GM20431 (cell line): ENCODE measurements at regions not wholly inside any gene's neighbourhood (a gene's known extent, or its start where the extent isn't known, plus 50 kb on each side); places are given as distances from the start of the nearest gene placed in this dataset.

ENCODE experiments used
- in situ Hi-C: fragments of 300-500 bp; cut with MseI, MboI; formaldehyde crosslinking; loops from one replicate; pipeline ENCODE4 v1.15.0; 2020; ENCODE audit warnings: low sequenced_read_pairs; ENCODE audit not compliant: unreplicated experiment

DNA sequence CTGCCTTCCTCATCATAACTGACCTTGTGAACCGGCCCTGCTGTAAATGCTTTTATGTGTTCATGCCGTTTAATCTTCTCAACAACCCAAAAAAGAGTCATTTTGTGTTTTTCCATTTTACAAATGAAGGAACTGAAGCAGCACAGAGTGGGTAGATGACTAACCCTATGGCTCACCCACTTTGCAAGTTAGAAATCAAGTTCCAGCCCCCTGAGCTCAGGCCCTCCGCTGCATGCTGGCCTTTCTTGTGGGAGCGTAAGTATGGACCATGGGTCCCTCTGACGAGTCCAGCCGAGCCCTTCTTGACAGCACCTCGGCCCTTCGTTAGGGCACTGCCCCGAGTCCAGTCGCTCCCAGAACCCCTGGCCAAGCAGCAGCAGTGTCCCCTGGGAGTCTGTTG is 194.6 kb downstream of the GLI2 start:
- in situ Hi-C loops = no loop called here

DNA sequence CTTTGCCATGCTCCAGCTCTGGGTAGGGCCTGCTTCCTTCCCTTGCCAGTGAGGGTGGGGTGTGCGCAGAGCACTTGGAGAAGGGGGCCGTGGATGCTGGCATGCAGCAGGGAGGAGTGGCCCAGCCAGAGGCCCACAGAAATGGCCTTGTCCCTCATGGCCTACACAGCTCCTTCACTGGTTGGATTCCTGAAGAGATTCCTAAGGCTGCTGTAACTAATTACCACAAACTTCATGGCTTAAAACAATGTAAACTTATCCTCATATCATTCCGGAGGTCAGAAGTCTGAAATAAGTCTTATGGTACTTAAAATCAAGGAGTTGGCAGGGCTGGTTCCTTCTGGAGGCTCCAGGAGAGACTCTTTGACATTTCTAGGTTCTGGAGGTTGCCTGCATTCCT is 195.2 kb downstream of the GLI2 start:
- in situ Hi-C loops = no loop called here

DNA sequence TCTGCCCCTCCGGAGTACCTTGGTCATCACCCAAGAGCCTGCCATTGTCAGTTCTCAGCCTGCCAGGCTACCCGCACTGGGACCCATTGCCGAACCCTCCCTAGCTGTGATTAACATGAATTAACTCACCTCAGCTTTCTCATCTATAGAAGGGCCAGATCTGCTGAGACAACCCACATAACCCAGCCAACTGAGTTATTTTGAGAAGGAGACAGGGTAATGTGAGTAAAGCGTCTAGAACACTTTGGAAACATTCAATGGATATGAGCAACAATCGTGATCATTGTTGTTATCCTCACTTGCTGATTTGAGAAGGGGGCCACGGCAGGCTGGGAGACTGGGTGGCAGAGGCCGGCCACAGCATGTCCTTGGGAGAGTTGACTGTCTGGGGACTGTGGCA is 196.8 kb downstream of the GLI2 start:
- in situ Hi-C loops = no loop called here

DNA sequence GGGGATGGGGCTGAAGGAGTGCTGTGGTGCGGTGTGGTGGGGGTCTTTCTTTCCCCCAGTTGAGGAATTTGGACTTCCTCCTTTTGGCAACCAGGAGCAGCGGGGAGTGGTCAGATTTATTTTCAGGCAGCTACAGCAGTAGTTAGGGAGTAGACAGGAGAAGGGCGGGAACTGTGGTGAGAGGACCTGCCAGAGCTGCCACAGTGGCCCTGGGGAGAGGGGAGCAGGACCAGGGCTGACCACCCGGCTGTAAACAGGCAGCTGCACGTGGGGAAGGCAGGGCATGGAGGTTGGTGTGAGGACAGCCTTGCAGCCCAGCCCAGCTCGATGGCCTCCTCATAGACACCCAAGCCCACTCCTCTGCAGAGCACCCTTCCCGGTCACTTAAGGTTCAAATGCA is 197.2 kb downstream of the GLI2 start:
- in situ Hi-C loops = no loop called here

DNA sequence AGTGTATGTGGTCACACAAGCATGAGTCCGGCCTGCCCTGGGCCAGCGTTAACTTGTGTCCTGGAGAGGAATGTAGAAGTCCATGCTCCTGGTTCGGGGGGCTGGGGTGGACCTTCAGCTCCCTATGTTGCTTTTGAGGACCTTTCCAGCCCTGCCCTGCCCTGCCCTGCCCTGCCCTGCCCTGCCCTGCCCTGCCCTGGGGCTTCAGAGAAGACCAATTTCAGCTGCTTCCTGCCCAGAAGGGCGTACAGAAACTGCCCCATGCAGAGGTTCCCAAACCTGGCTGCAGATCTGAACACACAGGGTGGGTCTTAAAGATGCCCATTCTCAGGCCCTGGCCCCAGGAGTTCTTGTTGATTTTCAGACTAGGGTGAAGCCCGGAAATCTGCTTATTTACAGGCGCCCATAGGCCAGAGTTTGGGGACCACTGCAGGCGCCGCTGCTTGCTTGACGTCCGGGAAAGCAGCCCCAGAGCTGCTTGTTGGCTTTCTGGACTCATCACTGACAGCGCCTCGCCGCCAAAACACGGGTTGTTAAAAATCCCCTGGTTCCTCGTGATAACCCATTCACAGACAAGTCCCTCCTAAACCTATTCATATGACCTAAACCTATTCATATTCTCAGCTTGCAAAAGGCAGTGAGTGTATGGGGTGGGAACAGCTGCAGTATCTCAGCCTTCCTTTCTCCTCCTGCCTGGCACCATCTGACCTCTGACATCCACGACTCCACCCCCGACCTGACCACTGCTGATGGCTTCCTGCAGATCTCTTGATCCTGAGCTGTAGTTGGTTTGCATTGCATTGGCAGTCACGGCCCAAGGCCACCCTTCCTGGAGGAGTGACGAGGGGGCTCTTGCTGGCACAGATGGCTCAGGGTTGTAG is 198.3 kb downstream of the GLI2 start:
- in situ Hi-C loops = no loop called here

DNA sequence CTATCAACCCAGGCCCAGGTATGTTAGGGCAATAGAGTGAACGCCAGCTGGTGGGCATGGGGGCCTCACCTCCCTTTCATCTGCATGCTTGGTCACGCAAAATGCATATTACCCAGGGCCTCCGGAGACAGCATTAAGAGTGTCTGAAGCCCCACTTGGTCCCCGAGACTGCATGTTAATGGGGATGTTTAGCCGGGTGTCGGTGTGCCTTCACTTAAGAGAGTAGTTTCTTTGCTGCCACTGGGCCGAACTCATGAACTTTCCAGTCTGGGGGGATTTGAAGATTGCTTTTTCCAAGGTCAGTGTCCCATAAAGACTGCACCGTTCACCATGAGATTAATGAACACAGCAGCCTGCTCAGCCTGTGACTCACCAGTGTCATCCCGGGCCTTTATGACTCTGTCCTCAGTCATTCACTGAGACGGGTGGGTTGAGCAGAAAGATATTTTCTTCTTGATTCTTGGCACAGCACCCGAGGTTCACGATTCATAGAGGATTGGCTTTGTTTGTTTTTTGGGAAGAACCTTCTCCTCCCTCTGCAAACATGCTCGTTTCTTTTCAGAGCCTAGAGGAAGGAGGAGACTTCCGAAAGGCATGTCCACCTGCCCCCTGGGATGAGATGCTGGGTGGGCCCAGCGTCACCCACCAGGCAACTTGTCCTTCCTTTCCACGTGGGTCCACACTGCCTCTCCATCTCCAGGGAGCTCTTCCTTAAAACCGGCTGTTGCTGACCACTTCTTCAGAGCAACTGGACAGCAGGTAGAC is 199.1 kb downstream of the GLI2 start:
- in situ Hi-C loops = no loop called here

DNA sequence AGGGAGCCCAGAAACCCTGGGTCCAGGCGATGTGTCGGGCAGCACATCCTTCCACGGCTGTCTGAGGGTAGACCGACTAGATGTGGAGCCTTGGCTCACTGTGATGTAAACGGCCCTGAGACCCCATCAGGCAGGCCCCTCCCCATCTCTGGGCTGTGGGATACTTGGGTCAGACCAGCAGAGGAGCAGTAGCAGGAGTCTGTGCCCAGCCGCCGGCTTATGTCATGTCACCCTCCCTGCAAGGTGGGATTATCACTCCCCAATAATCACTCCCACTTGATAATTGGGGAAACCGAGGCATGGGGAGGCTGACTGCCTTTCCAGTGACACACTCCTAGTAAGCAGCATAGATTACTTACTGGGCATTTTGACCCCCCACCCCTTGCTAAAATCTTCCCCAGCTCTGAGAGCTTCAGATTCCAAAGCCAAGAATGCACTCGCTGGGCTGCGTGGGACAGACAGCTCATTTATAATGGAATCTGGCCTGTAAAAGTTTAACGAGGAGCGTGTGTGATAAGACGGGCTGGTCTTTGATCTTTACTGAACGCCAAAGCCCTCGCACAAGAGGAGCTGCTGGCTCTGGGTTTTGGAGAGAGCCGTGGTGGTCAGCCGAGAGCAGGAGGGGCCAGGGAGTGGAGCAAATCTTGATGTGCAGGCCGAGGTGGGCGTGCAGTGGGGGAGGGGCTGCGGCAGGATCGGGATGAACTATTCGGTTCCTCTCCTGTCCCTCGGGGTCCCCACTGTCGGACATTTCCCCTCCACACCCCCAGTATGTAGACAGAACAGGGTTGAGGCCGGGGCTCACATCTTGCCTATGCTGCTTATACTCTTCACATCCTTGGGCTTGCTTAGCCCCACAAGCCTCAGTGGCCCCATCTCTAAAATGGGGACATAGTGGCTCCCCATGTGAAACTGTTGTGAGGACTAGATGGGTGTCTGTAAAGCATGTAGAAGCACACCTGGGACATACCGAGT is 200.0 kb downstream of the GLI2 start:
- in situ Hi-C loops = no loop called here

DNA sequence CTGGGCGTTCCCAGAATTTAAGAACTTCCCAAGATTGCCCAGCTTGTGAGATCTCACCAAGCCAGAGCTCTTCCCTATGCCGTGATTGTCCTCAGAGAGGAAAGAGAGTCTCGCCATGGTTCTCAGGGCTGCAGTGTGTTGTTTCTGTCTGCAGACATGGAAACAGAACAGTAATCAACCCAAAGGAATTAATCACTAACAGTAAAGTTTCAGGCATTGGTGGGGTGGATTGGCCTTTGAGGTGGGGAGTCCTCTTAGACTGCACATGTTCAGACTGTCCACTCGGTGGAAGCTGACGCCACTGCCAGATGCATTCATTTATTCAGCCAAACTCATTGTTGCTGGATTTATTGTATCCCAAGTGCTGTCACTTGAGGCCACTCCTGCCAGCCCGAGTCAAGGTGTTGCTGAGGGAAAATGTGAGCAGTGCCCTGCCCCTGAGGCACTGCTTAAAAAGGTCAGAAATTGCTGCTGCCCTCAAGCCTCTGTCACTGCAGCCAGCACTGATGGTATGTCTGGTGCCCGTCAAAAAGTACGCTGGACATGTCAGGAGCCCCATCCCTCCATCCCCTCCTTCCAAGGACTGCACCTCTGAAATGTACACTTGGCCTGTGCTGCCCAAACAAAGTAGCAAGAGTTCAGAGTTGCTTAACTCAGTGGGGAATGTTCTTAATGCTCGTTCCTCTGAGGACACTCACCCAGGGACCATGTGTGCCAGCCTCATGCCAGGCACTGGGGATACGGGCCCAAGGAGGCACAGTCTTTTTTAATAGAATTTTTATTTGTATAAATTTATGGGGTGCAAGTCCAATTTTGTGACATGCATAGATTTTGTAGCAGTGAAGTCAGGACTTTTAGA is 201.0 kb downstream of the GLI2 start:
- in situ Hi-C loops = no loop called here

DNA sequence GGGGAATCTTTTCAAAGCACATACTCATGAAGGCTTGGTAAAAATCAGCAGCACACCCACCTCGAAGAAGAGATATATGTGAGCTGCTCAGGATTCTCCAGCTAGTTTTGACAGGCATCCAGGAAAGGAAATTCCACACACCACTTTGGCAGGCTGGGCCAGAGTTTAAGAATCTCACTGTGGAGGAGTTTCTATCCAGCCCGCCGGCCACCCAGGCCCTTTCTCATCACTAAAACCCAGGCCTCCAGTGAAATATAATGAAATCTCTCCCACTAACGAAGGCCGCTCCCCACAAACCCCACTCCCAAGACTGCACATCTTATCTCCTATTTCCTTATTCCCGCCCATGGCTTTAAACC is 202.0 kb downstream of the GLI2 start:
- in situ Hi-C loops = no loop called here

DNA sequence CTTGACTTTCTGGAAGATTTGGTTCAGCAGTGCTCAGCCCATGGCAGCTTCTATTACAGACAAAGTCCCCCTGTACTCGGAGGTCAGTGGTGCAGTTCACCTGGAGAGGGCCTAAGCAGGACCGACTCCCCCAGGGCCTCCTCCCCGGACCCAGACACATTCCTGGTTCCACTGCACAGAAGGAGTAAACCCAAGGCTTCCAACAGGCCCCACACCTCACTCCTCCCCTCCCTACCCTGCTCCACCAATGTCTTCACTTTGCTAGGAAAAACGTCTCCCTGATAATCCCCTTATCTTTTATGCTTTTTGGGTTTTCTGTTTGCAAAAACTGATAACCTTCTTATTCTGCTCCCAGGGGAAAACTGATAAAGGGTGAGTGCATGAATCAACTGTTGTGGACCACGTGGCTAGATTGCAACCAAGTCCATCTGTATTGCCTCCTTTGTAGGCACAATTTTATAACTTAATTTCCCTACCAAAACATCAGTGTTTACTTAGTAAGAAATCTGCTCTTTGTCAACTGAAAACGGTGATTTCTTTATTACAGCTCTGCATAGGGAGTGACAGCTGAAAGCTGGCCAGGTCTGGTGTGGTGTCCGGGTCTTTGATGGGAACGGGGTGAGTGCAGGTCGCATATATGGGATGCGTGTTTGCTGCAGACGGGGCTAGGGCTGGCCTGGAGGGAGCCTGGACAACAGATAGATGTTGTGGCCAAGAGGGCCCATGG is 202.5 kb downstream of the GLI2 start:
- in situ Hi-C loops = no loop called here

DNA sequence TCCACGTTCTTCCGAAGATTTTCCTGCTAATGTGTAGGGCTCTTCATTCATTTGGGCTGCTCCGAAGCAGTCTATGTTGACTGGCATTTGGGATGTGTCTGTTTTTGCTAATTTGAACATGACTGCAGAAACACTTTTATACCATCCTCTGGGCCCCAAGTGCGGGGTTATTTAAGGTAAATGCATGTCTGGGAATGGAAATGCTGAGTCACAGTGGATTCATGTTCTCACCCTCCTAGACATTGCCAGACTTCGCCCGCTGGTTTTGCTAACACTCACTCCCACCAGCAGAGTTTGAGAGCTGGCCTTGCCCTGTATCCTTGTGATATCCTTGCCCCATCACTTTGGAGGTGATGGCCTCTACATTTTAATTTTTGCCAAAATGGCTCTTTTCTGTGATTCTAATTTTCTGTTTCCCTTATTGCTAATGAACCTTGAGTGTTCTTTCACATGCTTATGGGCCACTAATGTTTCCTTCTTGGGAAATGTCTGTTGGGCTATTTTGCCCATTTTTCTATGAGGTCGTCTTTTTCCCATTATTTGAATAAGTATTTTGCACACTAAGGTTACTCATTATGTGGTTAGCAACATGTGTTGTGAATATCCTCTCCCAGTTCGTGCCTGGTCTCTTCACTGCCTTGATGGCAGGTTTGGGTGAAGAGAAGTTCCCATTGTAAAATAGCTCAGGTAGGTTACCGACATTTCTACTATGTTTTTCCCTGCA is 204.1 kb downstream of the GLI2 start:
- in situ Hi-C loops = no loop called here

DNA sequence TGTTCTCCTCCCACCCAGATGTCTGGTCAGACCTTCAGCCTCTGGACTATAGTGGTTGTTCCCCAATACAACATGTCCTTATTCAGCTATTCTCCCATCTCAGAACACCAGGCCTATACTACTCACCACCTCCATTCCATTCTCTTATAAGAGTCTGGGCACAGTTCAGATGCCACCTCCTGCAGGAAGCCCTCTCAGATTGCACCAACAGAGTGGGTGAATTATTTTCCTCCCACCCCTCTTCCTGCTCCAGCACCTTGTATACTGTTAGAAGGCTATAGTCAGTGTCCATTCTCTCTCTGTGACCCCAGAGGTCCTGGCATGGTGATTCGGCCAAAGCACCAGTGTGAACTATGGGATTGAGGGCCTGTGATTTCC is 204.6 kb downstream of the GLI2 start:
- in situ Hi-C loops = no loop called here

DNA sequence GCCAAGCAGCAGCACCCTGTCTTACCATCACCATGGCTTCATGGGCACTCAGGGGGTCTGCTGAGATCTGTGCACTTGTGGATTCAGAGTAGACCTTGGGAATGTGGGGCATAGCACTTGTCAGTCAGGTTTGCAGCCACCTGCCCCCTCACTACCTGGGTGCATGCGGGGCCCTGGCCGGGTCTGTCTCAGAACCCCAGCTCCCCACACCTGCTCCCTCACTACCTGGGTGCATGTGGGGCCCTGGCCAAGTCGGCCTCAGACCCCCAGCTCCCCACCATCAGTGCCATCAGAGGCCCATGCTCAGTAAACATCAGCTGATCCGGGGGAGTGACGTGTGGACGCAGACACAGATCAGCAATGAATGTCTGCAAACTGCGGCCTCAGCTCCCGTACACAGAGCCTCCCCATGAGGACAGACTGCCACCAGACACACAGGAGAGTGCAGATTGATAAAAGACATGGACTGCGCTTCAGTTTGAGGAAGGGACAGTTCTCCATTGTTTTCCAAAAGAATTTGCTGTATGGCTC is 205.1 kb downstream of the GLI2 start:
- in situ Hi-C loops = no loop called here

DNA sequence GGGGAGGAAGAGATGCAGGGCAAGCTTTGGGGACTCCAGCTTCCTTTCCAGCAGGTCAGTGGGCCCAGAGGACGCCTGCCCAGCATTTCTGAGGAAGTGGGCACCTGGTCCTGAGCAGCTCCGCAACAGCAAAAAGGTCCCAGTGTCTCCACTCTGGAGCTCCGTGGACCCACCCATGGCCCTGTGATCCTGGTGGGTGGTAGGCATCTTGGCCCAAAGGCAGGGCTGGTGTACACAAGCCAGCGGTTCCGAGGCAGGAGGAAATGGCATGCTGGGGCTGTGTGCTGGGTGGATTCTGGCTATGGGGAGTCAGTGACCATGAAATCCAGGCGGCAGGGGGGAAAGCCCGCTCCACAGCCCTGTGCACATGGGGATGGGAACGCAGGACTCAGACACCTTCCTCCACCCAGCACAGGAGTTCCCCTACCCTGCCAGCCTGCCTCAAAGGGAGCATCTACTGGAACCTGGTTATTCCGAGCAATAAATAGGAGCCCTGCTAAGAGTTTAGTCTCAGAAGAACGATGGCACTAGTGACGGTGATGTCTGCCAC is 206.0 kb downstream of the GLI2 start:
- in situ Hi-C loops = no loop called here

DNA sequence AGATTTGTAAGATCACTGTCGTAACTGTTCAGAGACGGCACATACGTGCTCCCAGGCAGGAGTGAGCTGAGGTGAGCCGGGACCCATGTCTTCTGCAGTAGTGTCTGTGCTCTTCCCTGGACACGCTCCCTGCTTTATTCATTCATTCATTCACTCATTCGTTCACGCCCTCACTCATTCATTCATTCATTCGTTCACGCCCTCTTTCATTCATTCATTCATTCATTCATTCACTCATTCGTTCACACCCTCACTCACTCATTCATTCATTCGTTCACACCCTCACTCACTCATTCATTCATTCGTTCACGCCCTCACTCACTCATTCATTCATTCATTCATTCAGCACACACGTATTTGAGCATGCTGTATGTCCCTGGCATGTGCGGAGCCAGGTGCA is 207.0 kb downstream of the GLI2 start:
- in situ Hi-C loops = no loop called here

DNA sequence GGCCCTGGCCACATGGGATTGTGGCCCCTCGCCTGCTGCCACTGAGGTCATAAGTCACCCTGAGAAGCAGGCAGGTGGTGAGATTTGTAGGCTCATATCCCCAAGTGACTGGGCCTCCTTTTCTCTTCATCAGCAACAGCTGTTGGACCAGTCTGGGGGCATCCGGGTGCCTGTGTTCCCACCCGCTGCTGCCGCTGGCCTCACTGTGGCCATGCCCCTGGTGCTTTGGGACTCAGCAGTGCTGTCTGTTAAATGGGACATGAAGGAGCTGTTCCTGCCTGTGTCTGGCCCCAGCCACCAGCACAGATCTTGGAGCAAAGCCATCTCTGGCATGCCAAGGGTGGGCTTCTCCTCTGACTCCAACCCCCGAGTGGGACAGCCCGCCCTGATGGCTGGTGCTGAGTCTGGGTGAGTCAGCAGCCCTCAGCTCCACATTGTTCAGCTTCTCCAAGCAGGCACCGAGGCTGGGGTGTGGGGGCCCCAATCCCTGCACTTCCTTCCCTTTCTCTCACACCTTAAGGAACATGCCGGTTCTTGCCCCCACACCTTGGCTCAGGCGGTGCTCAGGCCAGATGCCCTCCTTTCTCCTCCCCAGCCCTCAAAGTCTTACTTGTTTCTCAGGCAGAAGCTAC is 207.9 kb downstream of the GLI2 start:
- in situ Hi-C loops = no loop called here

DNA sequence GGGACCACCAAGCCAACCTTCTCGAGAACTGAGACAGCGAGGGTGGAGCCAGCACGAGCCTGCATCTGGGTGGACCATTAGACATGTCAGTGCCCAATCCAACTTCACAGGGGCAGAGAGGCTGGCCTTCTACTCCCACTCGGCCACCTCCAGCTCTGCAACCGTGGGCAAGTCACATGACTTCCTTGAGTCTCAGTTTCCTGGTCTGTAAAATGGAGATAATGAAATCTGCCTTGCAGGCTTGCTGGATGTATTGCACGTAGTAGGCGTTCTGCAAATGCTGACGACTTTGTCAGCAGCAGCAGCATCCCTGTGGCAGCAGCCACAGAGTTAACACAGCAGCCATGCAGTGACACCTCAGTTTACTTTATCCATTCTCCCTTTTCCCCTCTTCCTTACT is 208.9 kb downstream of the GLI2 start:
- in situ Hi-C loops = no loop called here
